Activated naive CD8-positive, alpha-beta T cell (primary cell): ENCODE measurements at regions not wholly inside any gene's neighbourhood (a gene's known extent, or its start where the extent isn't known, plus 50 kb on each side); places are given as distances from the start of the nearest gene placed in this dataset.

Experiments
- H3K27ac Mint-ChIP-seq: one replicate; pipeline ENCODE4 v1.8.0; 2021; ENCODE audit warnings: mixed read lengths
- H3K27me3 Mint-ChIP-seq: one replicate; pipeline ENCODE4 v1.8.0; 2021; ENCODE audit warnings: mixed read lengths
- H3K36me3 Mint-ChIP-seq: one replicate; pipeline ENCODE4 v1.8.0; 2021; ENCODE audit warnings: mixed read lengths
- H3K4me1 Mint-ChIP-seq: one replicate; pipeline ENCODE4 v1.8.0; 2021; ENCODE audit warnings: low read depth, mixed read lengths
- H3K4me3 Mint-ChIP-seq: one replicate; pipeline ENCODE4 v1.8.0; 2021; ENCODE audit warnings: mild to moderate bottlenecking, mixed read lengths
- H3K9me3 Mint-ChIP-seq: one replicate; pipeline ENCODE4 v1.8.0; 2021; ENCODE audit warnings: low read depth, mixed read lengths

DNA sequence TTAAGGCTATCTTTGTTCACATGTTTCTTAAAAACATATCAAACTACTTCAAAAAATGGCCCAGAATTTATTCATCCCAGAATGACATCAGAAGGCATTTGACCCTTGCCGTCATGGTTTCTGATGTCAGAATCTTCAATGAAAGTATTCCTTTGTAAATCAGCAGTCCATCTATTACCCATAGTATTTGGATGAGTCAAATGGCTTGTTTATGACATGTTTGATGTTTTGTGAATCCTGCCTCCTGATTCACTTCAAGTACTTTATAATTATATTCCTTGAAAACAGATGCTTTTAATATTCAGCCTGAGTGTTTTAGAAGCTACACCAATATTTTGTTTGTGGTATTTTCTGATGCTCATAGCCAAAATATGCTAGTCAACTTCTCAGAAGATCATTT lies 200.8 kb upstream of the MEF2C start:
- no peaks in the 10 kb centered on the region for H3K4me1 Mint-ChIP-seq
- H3K4me3 Mint-ChIP-seq: no peak overlapping the region
- no peak overlapping the region for H3K27ac Mint-ChIP-seq
- no peaks in the 10 kb centered on the region for H3K27me3 Mint-ChIP-seq
- no peaks in the 10 kb centered on the region for H3K9me3 Mint-ChIP-seq
- H3K36me3 Mint-ChIP-seq: no peaks in the 10 kb centered on the region

GRCh38 chr5:89081360-89081759 lies 198.4 kb upstream of the MEF2C start:
- Mint-ChIP-seq H3K9me3 (no peaks in the 10 kb centered on the region), H3K36me3 (no peaks in the 10 kb centered on the region), H3K27me3 (no peaks in the 10 kb centered on the region), H3K4me3 (no peak overlapping the region), H3K27ac (no peak overlapping the region), H3K4me1 (no peaks in the 10 kb centered on the region)

DNA sequence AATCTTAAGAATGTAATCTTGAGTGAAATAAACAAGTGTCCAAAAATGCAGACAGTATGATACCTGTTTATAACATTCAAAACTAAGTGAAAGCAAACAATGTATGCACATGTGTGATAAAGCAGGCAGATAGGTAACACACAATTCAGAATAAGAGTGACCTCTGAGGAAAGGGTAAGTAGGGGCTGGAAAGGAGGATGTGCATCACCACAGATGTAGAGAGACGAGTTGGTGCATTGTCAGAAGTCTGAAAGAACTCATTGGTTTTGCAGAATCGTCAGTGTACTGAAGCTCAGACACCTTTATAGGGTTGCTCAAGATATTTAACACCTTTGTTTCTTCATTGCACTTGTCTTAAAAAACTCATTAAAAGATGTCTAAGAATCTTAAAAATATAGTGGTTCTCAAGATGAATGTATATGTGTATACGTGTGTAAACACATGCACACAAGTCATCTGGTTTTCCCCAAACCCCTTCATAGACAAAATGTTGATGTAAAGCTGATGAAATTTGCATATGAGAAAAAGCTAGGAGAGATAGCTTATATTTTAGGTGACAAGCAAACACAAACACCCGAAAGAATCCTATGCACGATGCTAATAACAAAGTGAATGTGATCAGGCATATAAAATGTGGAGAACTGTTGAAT lies 197.6 kb upstream of the MEF2C start:
- peaks cover 2% of the 10 kb centered on the region for H3K27me3 Mint-ChIP-seq
- no peaks in the 10 kb centered on the region for H3K4me1 Mint-ChIP-seq

DNA sequence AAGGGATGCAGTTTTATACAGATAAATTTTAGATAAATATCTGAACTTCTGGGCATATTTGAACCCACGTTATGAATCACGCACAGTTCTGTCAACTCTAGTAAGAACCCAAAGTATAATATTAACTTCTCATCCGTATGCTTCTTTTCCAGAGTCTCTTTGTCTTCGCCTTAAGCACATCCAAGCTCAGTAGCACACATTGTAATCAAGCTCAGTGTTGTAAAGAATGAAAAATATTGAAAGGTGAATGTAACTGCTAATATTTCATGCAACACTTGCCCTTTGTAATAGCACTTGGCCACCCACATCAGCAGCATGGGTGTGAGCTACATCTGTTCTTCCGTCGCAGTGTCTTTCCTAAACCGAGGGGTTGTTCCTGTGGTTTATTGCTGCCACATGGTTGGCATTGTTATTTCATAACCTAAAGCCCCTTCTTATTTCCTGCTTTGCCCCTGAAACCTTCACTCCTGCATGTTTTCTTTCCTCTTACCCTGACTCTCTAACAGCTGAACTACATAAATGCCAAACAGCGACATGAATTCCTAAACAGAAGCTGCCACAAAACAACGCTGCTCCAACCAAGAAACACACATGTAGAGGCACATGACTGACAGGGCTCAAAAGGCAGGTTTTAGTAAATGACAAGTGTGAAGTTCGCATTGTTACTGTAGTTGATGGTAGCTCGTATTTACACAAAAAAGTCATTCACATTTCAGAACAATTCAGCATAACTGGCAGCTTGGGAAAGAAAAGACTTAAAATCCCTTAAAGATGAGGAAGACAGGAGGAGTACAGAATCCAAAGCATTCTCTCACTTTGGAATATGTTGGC lies 190.1 kb upstream of the MEF2C start:
- no peak overlapping the region for H3K4me3 Mint-ChIP-seq
- no peak overlapping the region for H3K27ac Mint-ChIP-seq
- peaks cover 2% of the 10 kb centered on the region for H3K27me3 Mint-ChIP-seq
- no peaks in the 10 kb centered on the region for H3K36me3 Mint-ChIP-seq
- H3K9me3 Mint-ChIP-seq: no peaks in the 10 kb centered on the region
- no peaks in the 10 kb centered on the region for H3K4me1 Mint-ChIP-seq

More for the DNA sequence above, 197.6 kb upstream of the MEF2C start:
- Mint-ChIP-seq H3K4me3 (no peak overlapping the region), H3K27ac (no peak overlapping the region), H3K9me3 (no peaks in the 10 kb centered on the region), H3K36me3 (no peaks in the 10 kb centered on the region)

DNA sequence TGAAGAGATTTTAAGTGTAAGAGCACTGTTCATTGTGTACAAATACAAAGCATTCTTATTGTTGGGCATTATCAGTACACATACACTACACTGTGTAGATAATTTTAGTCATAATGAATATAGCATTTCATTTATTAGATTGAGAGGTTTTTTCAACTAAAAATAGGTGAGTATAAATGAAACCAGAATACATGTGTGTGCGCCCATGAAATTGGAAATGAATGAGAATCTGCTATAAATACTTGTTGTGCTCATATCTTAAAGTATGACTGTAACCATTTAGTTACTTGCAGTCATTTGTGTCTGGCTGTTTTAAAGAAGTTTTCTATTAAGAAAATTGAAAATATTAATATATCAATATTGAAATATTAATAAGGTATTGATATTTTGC lies 189.0 kb upstream of the MEF2C start:
- H3K4me1 Mint-ChIP-seq: no peaks in the 10 kb centered on the region
- H3K27ac Mint-ChIP-seq: no peak overlapping the region

GRCh38 chr5:89071101-89071940 lies 188.3 kb upstream of the MEF2C start:
- H3K27ac Mint-ChIP-seq: no peak overlapping the region
- no peaks in the 10 kb centered on the region for H3K9me3 Mint-ChIP-seq
- no peak overlapping the region for H3K4me3 Mint-ChIP-seq
- no peaks in the 10 kb centered on the region for H3K4me1 Mint-ChIP-seq
- no peaks in the 10 kb centered on the region for H3K36me3 Mint-ChIP-seq
- H3K27me3 Mint-ChIP-seq: peaks cover 2% of the 10 kb centered on the region

More for the DNA sequence above, 189.0 kb upstream of the MEF2C start:
- Mint-ChIP-seq H3K36me3 (no peaks in the 10 kb centered on the region), H3K4me3 (no peak overlapping the region), H3K9me3 (no peaks in the 10 kb centered on the region), H3K27me3 (peaks cover 2% of the 10 kb centered on the region)

- no peak overlapping the region for H3K27ac Mint-ChIP-seq
- no peak overlapping the region for H3K4me3 Mint-ChIP-seq
- no peaks in the 10 kb centered on the region for H3K36me3 Mint-ChIP-seq
- no peaks in the 10 kb centered on the region for H3K9me3 Mint-ChIP-seq
- no peaks in the 10 kb centered on the region for H3K4me1 Mint-ChIP-seq
- H3K27me3 Mint-ChIP-seq: no peaks in the 10 kb centered on the region
These were observed 186.6 kb upstream of the MEF2C start for GRCh38 chr5:89069591-89069990.

DNA sequence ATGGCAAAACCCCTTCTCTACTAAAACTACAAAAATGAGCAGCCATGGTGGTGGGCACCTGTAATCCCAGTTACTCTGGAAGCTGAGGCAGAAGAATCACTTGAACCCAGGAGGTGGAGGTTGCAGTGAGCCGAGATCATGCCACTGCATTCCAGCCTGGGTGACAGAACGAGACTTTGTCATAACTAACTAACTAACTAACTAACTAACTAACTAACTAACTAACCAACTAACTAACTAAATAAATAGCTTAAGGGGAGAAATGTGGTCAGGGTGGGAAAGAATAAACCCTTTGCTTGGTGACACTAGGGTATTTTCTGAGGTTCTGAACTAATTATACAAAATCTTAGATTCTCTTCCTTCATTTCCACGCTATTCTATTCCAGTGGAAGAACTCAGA lies 184.4 kb upstream of the MEF2C start:
- Mint-ChIP-seq H3K9me3 (no peaks in the 10 kb centered on the region), H3K36me3 (no peaks in the 10 kb centered on the region), H3K27ac (no peak overlapping the region), H3K27me3 (no peaks in the 10 kb centered on the region), H3K4me1 (no peaks in the 10 kb centered on the region), H3K4me3 (no peak overlapping the region)

DNA sequence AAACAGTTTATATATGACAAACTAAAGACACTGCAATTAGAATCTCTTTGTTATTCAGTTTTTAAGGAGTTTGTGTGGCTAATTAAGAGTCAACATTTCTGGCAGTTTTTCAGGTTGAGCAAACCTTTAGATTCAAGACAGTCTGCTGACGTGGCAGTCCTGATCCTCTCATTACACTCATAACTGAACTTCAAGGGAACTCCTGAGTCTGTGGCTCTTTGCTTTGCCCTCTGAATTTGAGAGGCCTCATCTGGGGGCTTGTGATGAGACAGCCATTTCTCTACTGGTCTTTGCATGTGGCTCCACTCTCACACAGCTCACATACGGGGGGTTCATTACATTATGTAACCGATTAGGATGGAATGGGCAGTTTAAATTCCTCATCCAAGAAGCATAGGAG lies 182.9 kb upstream of the MEF2C start:
- Mint-ChIP-seq H3K27ac (no peak overlapping the region), H3K36me3 (no peaks in the 10 kb centered on the region), H3K27me3 (no peaks in the 10 kb centered on the region), H3K4me1 (no peaks in the 10 kb centered on the region), H3K4me3 (no peak overlapping the region), H3K9me3 (no peaks in the 10 kb centered on the region)

GRCh38 chr5:89064736-89065135 lies 181.8 kb upstream of the MEF2C start:
- no peaks in the 10 kb centered on the region for H3K27me3 Mint-ChIP-seq
- H3K4me3 Mint-ChIP-seq: no peak overlapping the region
- no peaks in the 10 kb centered on the region for H3K9me3 Mint-ChIP-seq
- H3K27ac Mint-ChIP-seq: no peak overlapping the region
- H3K36me3 Mint-ChIP-seq: no peaks in the 10 kb centered on the region
- no peaks in the 10 kb centered on the region for H3K4me1 Mint-ChIP-seq

GRCh38 chr5:89064054-89064453 lies 181.1 kb upstream of the MEF2C start:
- no peak overlapping the region for H3K27ac Mint-ChIP-seq
- no peak overlapping the region for H3K4me3 Mint-ChIP-seq
- H3K27me3 Mint-ChIP-seq: no peaks in the 10 kb centered on the region
- no peaks in the 10 kb centered on the region for H3K36me3 Mint-ChIP-seq
- H3K9me3 Mint-ChIP-seq: no peaks in the 10 kb centered on the region
- no peaks in the 10 kb centered on the region for H3K4me1 Mint-ChIP-seq

DNA sequence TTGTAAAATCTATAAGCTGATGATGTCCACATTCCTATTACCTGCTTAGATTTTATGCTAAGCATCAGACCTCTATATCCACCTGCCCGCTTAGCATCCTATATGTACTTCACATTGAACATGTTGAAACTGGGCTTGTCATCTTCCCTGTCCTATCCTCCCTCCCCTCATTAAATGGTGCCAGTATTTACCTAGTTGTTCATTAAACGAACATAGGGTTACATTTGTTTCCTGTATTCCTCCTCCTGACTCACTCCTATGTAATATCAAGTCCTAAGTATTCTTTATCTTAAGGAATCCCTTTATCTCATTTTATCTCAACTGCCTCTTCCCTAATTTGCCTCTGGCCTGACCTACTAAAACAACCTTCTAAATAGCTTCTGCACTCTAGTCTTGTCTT lies 177.8 kb upstream of the MEF2C start:
- Mint-ChIP-seq H3K36me3 (no peaks in the 10 kb centered on the region), H3K27me3 (no peaks in the 10 kb centered on the region), H3K4me3 (no peak overlapping the region)

DNA sequence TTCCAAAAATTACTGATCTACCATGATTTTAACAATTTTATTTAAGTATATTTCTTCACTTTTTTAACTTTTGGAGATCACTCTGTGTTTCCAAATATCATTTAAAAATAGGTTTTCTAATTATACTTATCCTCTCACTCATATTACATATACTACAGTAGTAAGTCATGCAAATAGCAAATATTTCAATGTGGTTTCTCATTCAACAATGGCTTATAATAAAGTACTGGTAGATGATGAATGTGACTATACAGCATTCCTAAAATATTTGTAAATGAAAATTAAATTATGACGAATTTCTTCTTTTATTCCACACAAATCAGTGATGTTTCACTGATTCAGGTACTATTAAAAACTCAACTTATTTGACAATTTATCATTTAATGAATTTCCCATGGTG lies 176.3 kb upstream of the MEF2C start:
- Mint-ChIP-seq H3K9me3 (no peaks in the 10 kb centered on the region), H3K27me3 (no peaks in the 10 kb centered on the region), H3K4me1 (no peaks in the 10 kb centered on the region), H3K4me3 (no peak overlapping the region), H3K27ac (no peak overlapping the region), H3K36me3 (no peaks in the 10 kb centered on the region)

More for the DNA sequence above, 177.8 kb upstream of the MEF2C start:
- no peaks in the 10 kb centered on the region for H3K9me3 Mint-ChIP-seq
- no peak overlapping the region for H3K27ac Mint-ChIP-seq
- no peaks in the 10 kb centered on the region for H3K4me1 Mint-ChIP-seq

DNA sequence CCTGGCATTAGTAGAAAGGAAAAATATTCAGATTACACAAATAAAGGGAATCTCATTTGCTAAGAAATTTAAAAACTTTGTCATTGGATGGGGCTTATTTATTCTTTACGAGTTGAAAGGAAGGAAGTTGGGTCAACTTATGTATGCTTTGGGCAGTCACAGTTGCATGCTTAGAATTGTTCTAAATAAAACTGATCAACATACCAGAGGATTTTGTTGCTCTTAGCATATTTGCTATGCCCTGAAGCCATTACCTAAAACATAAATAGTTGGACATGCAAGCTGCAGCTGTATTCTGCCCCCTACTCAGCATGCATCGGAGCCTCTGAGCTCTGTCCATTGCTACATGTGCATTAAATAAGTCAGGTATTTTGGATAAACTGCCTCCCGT lies 172.7 kb upstream of the MEF2C start:
- H3K4me1 Mint-ChIP-seq: no peaks in the 10 kb centered on the region
- no peak overlapping the region for H3K4me3 Mint-ChIP-seq
- no peaks in the 10 kb centered on the region for H3K27me3 Mint-ChIP-seq

GRCh38 chr5:89055015-89055694 lies 172.2 kb upstream of the MEF2C start:
- no peak overlapping the region for H3K4me3 Mint-ChIP-seq
- no peak overlapping the region for H3K27ac Mint-ChIP-seq
- no peaks in the 10 kb centered on the region for H3K36me3 Mint-ChIP-seq
- no peaks in the 10 kb centered on the region for H3K27me3 Mint-ChIP-seq
- peaks cover 13% of the 10 kb centered on the region for H3K9me3 Mint-ChIP-seq
- no peaks in the 10 kb centered on the region for H3K4me1 Mint-ChIP-seq

More for the DNA sequence above, 172.7 kb upstream of the MEF2C start:
- H3K27ac Mint-ChIP-seq: no peak overlapping the region
- H3K36me3 Mint-ChIP-seq: no peaks in the 10 kb centered on the region
- H3K9me3 Mint-ChIP-seq: peaks cover 8% of the 10 kb centered on the region
